Astrocyte (in vitro differentiated cells and primary cell): ENCODE measurements at regions not wholly inside any gene's neighbourhood (a gene's known extent, or its start where the extent isn't known, plus 50 kb on each side); places are given as distances from the start of the nearest gene placed in this dataset.

Experiments
- EZH2 ChIP-seq: IDR thresholded peaks from 2 replicates; pipeline ENCODE4 v1.6.1; 2012; ENCODE audit warnings: mild to moderate bottlenecking, low read length, inconsistent platforms; ENCODE audit not compliant: insufficient read depth
- TF ChIP-seq, protein P1 (sequence below): IDR thresholded peaks from 2 replicates; pipeline ENCODE4 v1.5.1; 2011; ENCODE audit warnings: low read depth, mild to moderate bottlenecking, inconsistent platforms, low read length, moderate library complexity; ENCODE audit not compliant: insufficient read depth

DNA sequence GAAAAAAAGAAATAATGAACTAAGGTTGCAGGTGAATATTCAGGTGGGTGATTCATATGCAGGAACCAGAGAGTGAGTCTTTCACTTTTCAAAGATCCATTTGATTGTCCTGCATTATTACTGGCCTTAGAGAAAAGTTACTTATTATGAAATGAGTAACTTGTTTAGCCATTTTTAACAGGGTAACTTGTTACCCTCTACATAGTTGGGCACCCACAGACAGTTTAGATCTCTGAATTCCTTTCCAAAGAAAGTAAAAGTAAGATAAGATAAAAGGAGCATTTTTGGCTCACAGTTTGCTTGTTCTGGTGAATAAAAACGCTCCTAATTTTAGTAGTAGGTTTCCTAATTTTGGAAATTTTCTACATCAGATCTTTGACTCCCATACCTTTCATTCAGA lies 54.1 kb upstream of the DAB2 start:
- TF ChIP-seq, protein P1, sequence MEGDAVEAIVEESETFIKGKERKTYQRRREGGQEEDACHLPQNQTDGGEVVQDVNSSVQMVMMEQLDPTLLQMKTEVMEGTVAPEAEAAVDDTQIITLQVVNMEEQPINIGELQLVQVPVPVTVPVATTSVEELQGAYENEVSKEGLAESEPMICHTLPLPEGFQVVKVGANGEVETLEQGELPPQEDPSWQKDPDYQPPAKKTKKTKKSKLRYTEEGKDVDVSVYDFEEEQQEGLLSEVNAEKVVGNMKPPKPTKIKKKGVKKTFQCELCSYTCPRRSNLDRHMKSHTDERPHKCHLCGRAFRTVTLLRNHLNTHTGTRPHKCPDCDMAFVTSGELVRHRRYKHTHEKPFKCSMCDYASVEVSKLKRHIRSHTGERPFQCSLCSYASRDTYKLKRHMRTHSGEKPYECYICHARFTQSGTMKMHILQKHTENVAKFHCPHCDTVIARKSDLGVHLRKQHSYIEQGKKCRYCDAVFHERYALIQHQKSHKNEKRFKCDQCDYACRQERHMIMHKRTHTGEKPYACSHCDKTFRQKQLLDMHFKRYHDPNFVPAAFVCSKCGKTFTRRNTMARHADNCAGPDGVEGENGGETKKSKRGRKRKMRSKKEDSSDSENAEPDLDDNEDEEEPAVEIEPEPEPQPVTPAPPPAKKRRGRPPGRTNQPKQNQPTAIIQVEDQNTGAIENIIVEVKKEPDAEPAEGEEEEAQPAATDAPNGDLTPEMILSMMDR = no peak
- TF ChIP-seq EZH2 = no peak
